COLO829 (cell line): ENCODE measurements at regions not wholly inside any gene's neighbourhood (a gene's known extent, or its start where the extent isn't known, plus 50 kb on each side); places are given as distances from the start of the nearest gene placed in this dataset.

Experiments used
- DNase-seq: peaks from one replicate; pipeline ENCODE4 v3.0.0; 2012; ENCODE audit warnings: low spot score

GRCh38 chr2:236499691-236500578 is 69.7 kb upstream of the ACKR3 start:
- no peak for DNase-seq

- no peak for DNase-seq
Measured at GRCh38 chr2:236501026-236501425, 68.6 kb upstream of the ACKR3 start.

- no peak for DNase-seq
Measured at GRCh38 chr2:236501531-236501930, 68.1 kb upstream of the ACKR3 start.

GRCh38 chr2:236503100-236503499 is 66.5 kb upstream of the ACKR3 start:
- no peak for DNase-seq

- no peak for DNase-seq
Measured at GRCh38 chr2:236503583-236503982, 66.0 kb upstream of the ACKR3 start.

GRCh38 chr2:236505041-236505440 is 64.6 kb upstream of the ACKR3 start:
- no peak for DNase-seq

- no peak for DNase-seq
Measured at GRCh38 chr2:236505648-236506047, 64.0 kb upstream of the ACKR3 start.

GRCh38 chr2:236507393-236508085 is 62.1 kb upstream of the ACKR3 start:
- DNase-seq: no peak

- no peak for DNase-seq
Measured at GRCh38 chr2:236508466-236508865, 61.2 kb upstream of the ACKR3 start.

GRCh38 chr2:236510034-236510433 is 59.6 kb upstream of the ACKR3 start:
- no peak for DNase-seq

- no peak for DNase-seq
Measured at GRCh38 chr2:236511266-236511665, 58.4 kb upstream of the ACKR3 start.

GRCh38 chr2:236512267-236512666 is 57.4 kb upstream of the ACKR3 start:
- DNase-seq: no peak

- peak; percentile 17 for DNase-seq
Measured at GRCh38 chr2:236512902-236513435, 56.7 kb upstream of the ACKR3 start.

- DNase-seq: no peak
Measured at GRCh38 chr2:236513956-236514355, 55.7 kb upstream of the ACKR3 start.

GRCh38 chr2:236516708-236517107 is 52.9 kb upstream of the ACKR3 start:
- DNase-seq: no peak

- no peak for DNase-seq
Measured at GRCh38 chr2:236517251-236518031, 52.2 kb upstream of the ACKR3 start.
